HepG2 (cell line): ENCODE measurements at regions not wholly inside any gene's neighbourhood (a gene's known extent, or its start where the extent isn't known, plus 50 kb on each side); places are given as distances from the start of the nearest gene placed in this dataset.

Experiments
- ATF4 ChIP-seq, 2 experiments: fragments of 450-650 bp in 1 of 2; sonication (generic) in 1 of 2; formaldehyde crosslinking; IDR thresholded peaks; 2 replicates each; pipeline versions ENCODE4 v1.5.0 to v1.8.0; 2020 to 2022; ENCODE audit warnings: mild to moderate bottlenecking in 1 of 2, missing genetic modification reagents in 1 of 2
- CREB1 ChIP-seq, 2 experiments: fragments of 450-650 bp in 1 of 2; IDR thresholded peaks; 2 replicates each; pipeline ENCODE4 v1.6.1; 2016 to 2017; ENCODE audit warnings: control low read depth in 1 of 2, mild to moderate bottlenecking in 1 of 2, missing compliant biosample characterization in 1 of 2, missing genetic modification characterization in 1 of 2
- KLF15 ChIP-seq: sonication (generic); formaldehyde crosslinking; IDR thresholded peaks from 2 replicates; pipeline ENCODE4 v1.8.1; 2023; ENCODE audit warnings: borderline replicate concordance, mild to moderate bottlenecking, inconsistent platforms, missing genetic modification reagents, mixed read lengths
- MXD1 ChIP-seq: sonication (generic); formaldehyde crosslinking; IDR thresholded peaks from 2 replicates; pipeline ENCODE4 v1.4.0; 2020; ENCODE audit warnings: mild to moderate bottlenecking, missing genetic modification reagents
- ZNF232 ChIP-seq: sonication (generic); formaldehyde crosslinking; IDR thresholded peaks from 2 replicates; pipeline ENCODE4 v1.4.0; 2020; ENCODE audit warnings: missing genetic modification reagents, borderline replicate concordance
- ZSCAN25 ChIP-seq: sonication (generic); formaldehyde crosslinking; IDR thresholded peaks from 2 replicates; pipeline ENCODE4 v1.8.0; 2022; ENCODE audit warnings: mild to moderate bottlenecking, missing genetic modification reagents

- no peak for TF ChIP-seq ATF4 (CRISPR knock-in tag; IDR thresholded peaks at IDR 0.05)
- no peak for TF ChIP-seq MXD1
- TF ChIP-seq CREB1 (IDR thresholded peaks at IDR 0.05) = no peak
- no peak for TF ChIP-seq CREB1 (CRISPR knock-in tag; IDR thresholded peaks at IDR 0.05)
- no peak for TF ChIP-seq KLF15 (CRISPR knock-in tag)
- TF ChIP-seq ZNF232 (CRISPR knock-in tag) = no peak
- TF ChIP-seq ZSCAN25 (CRISPR knock-in tag) = no peak
These were observed 1277.1 kb upstream of the AUTS2 start for GRCh38 chr7:68321076-68321639.
